HG02840 (cell line): ENCODE measurements at regions not wholly inside any gene's neighbourhood (a gene's known extent, or its start where the extent isn't known, plus 50 kb on each side); places are given as distances from the start of the nearest gene placed in this dataset.

Experiments used
- ATAC-seq: cut with Tn5 transposase; IDR thresholded peaks from one replicate; pipeline ENCODE4 v1.9.1; 2021; ENCODE audit warnings: mild to moderate bottlenecking, moderate library complexity, moderate number of reproducible peaks; ENCODE audit not compliant: unreplicated experiment, low FRiP score

DNA sequence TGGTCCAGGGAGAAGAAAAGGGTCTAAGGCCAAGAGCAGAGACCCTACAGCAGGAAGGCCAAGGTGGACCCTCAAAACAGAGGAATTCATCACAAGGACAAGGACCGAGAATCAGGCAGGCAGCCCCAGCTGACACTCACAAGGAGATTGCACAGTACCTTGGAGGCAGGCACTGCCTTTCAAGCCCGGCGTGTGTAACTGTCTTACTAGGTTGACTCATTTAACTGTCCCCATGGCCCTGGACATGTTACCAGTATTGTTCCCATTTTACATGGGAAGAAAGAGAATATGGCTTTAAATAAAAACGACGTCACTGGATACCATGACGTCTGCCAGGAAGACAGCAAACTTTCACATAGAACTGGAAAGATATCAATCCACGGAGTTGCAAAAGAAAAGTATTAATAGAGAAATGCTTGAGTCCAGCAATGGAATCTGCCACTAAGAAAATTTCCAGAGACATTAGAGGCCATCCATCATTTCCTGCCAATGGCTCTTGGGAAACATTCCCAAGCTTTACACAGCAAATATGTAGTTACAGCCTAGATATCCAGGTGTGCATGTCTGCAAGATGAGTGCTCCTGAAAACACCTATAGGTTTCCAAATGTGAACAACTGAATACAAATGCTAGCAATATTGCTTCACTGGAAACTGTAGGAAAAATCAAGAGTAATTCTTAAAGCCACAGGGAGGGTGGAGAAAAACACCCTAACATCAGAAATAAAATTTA lies 111.5 kb upstream of the RPS6KA2 start:
- no peak for ATAC-seq

DNA sequence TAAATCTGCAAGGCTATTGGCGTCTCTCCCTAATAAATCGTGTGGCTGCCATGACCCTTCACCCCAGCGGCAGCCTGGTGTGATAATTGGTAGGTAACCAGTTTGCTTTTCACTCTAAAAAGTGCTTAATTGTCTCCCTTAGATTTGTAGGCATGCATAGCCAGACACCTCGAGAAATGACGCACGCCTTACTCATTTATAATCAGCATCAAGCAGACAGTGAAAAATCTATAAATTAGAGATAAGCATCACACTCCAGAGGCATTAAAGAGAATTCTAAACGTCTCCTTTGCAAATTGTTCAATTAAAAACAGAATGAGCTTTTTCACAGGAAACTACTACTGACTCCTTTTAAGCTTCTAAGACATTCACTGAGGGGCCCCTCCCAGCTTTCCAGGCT lies 110.2 kb upstream of the RPS6KA2 start:
- ATAC-seq, result no peak

DNA sequence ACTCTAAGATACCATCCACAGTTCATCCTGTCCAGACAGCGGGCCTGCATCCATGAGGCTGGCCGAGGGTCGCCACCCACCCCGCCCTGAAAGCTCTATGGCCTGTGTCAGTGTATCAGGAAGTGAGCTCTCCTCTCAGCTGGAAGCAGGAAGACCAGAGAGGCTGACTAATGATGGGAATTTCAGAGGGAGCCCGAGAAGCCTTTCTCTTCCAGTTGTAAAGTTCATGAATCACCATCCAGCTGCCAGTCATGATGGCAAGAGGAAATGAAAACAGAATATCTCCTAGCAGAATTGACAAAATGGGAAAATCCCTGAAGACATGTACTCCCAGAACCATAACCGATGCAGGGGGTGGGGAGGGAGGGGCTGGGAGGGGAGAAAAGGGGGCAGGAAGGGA lies 109.6 kb upstream of the RPS6KA2 start:
- no peak for ATAC-seq

DNA sequence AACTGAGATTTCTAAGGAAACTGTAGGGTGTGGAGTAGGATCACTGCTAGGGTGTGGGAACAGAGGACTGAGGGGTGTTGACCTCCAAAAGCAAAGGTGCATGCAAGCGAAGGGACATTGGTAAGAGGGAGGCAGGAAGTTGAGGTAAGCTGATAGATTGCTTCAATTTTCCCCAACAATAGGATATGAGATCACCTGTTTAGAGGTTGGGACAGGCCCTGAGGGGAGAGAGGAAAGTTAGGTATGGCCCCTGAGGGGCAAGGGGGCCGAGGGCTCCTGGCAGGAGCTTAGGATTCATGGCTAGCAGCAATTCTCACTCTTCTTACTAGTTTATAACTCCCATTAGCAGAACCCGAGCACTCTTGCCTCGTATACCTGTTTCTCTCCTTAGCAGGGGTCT lies 106.8 kb upstream of the RPS6KA2 start:
- no peak for ATAC-seq

DNA sequence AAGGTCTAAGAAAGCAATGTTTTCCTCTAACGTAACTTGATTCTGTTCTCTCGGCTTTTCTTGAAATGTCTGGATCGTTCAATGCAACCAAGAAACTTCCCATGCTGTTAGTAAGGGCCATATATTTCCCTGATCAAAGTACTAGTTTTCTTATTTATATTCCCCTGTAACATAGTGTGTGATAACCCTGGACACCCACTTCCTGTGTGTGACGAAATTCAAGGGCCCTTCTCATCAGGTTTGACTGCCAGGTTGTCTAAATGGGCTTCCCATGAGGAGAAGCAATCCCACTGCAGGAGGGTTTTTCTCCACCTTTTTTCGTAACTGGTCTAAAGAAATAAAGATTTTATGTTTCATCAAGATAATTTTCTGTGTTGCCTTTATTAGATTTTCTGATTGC lies 102.6 kb upstream of the RPS6KA2 start:
- no peak for ATAC-seq

DNA sequence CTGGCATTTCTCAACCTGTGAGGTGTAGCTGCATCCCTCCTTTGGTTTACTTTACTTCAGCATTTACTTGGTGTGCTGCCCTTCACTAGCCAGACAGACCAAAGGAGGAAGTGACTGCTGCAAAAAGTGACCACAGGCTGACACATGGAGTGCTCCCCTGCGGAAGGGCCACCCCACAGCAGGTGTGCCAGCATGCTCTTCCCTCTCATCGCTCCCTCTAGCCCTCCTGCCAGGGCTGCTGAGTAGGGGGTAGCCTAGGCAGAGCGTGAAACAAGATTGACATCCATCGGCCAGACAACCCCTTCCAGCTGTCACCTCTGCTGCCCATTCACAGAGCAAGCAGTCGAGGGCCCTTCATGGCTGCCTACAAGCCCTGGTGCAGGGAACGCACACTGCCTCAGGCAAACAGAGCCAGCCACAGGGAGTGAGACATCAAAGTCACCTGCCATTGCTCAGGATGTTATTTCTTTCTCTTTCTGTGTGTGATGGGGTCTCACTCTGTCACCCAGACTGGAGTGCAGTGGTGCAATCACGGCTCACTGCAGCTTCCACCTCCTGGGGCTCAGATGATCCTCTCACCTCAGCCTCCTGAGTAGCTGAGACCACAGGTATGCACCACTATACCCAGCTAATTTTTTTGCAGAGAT lies 102.0 kb upstream of the RPS6KA2 start:
- ATAC-seq, result no peak

DNA sequence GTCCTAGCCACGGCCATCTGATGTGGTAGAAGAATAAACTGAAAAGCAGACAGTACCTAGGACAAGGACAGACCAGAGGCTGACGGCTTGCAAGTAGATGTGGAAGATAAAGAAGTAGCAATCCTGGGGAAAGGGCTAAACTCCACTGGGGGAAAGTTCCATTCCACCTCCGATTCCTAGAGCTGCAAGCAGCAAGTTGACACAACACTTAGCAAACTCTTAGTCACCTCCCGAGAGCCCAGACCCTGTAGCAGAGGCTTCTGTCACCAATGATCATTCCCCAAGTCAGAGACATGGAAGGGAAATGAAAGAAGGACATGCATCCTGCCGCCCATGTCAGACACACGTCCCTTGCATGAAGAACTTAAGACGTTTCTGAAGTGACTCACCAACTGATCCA lies 99.2 kb upstream of the RPS6KA2 start:
- no peak for ATAC-seq

DNA sequence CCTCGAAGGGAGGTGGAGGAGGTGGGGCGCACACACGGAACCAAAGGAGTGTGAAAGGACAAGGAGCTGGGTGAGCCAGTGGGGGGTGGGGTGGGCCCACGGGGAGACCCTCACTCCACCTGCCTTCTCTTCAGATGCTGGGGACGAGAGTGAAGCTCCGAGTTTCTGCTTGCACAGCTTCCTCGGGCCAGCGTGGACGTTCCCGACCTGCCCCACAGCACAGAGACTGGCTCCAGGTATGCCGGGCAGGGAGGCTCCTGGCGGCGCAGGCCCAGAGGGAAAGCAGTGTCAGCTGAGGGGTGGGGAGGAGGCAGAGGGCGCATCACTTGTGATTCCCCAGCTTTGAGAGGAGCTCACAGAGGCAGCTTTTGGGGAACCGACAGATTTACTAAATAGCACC lies 98.5 kb upstream of the RPS6KA2 start:
- ATAC-seq, result no peak

DNA sequence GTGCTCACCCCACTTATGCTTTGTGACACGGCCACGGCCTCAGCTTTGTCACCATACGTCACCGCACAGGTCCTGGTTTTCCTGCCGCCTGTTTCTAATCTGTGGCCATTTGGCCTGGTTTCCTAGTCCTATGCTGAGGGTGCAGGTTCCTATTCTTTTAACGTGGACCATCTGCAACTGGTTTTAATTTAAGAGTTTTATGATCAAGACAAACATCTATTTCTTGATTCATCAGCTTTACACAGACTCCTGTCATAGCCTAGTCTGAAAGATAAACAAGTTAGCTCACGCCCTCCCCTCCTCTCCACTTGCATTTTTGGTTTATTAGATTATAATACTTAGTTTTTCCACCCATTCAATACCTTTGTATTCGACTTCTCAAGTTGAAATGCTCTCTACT lies 97.5 kb upstream of the RPS6KA2 start:
- ATAC-seq, result no peak

DNA sequence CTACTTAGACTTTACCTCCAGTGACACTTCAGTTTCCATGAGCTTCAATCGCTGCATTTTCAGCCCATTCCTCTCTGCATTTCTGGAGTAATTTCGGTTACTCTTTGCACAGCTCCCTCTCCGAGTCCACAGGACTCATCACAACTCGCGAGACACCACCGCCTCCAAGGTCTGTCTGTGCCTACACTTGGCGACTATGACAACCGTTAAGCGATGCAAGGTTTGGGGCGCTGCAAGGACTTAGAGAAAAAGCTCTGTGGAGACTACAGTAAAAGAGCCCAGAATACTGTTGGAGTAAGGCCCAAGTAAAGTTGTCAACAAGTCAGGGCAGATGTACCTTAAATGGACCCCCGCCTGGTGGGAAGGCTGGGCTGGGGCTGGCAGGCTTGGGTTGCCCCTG lies 95.7 kb upstream of the RPS6KA2 start:
- no peak for ATAC-seq

DNA sequence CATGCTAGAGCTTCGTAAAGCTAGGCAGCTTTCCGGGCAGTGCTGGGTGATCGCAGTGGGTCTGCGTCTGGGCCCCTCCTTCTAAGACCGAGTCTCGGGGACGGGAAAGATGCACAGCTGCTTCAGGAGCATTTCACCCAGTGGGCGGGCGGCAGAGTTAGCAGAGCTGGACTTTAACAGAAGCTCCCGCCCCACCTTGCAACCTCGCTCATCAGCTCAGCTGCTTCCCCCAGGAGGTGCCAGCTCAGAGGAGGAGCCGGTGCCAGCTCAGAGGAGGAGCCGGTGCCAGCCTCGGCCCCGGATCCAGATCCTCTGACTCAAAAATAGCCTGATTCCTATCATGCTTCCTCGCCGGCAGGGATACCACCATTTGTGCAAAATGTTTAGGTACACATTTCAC lies 94.5 kb upstream of the RPS6KA2 start:
- no peak for ATAC-seq

DNA sequence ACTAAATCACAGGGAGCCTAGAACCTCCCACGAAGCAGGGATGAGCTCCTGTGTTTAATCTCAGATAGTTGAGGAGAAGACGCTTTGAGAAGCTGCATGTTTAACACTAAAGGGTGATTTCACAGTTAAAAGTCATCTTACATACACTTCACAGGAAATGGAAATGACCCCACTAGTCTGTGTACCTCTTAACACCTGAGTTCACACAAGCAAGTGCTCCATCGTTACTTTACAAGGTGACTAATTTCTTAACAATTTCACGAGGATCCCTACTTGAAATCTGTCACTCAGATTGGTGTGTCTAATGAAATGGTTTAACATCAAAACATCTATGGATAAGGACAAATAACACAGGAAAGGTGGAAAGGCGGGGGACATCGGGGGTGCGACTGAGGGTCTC lies 93.8 kb upstream of the RPS6KA2 start:
- no peak for ATAC-seq

DNA sequence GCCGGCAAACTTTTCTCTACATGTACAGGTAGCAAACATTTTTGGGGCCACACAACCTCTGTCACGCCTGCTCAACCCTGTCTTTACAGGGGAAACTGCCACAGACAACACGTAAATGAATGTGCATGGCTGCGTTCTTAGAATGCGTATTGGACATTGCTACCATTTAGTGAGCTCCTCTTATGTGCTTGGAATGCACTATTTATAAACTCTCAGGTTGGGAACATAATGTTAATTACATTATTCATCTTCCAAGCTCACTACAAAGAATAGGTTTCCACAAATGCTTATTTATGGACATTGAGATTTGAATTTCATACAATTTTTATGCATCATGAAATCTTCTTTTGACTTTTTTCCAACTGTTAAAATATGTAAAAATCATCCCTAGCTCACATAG lies 92.0 kb upstream of the RPS6KA2 start:
- ATAC-seq, result no peak

DNA sequence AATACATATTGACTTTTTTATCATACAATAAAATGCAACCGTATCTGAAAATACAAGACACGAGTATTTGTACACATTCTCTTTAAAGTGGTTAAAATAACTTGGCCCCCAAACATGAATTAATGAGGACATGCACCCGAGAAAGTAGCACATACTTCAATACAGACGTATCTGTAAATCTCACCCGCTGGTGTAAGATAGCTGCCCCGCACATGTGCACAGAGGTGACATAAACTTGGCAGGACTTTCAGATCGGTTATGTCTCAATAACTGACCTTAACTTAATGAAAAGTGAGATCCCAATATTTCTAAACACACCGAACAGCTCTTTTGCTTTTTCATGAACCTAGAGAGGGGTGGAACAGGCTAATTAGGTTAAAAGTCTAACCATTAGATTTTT lies 91.5 kb upstream of the RPS6KA2 start:
- ATAC-seq, result no peak

DNA sequence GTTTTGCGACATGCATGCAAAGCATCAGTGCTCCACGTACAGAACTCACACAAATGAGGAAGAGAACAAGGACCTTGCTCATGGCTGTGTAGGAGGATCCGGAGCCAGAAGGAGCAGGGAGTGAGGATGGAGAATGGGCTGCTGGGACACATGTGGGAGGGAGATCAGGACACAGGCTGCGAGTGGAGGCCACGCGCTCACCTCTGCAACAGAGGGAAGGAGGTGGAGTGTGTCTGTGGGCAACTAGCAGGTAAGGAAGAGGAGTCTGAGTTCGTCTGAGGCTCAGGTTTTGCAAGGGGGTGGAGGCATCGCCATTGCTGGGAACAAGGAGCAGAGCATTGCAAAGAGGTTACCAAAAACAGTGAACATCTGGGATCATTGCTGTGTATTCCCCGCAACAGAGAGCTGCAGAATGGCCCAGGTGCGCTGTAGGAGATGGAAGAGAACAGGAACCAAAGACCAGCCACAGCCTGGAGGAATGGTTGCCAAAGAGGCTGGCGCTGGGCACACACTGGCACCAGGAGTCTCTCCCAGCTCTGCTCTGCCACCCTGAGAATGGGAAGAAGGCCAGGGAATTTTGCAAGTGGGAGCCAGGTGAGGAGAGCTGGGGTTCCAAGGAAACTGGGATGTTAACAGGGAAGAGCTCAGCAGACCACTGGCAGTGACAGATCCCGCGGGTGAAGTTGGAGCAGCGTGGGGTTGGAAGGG lies 90.0 kb upstream of the RPS6KA2 start:
- no peak for ATAC-seq

DNA sequence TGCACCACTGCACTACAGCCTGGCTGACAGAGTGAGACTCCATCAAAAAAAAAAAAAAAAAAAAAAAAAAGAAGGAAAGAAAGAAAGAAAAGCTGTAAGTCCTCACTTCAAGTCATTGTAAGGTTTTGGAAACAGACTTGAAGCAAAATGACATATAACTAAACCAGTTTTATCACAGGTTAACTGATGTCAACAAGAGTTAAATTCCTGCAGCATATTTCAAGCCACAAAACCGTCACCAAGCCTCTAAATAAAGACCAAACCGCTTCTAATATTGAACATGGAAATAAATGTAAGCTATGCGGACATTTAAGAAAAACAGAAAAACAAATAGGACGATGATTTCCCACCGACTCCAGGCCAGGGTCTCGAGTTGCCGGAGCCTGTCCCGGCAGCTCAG lies 88.9 kb upstream of the RPS6KA2 start:
- ATAC-seq, result no peak

DNA sequence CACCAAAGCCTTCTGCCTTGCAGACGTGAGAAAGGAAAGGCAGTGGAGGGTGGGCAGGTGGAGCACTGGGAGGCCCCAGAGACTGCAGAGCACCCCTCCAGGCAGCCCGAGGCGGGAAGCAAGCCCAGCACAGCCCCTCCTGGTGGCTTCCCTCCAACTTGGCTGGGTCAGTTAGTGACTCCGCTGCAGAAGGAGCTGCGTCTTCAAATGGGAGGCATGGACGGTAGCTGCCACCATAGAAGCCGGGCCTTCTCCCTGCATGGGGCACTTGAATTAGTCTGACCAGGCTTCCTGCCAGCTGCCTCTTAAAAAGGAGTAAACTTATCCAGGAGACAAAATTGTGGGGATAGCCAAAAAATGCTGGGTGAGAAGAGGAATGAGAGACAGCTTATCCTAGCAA lies 88.0 kb upstream of the RPS6KA2 start:
- no peak for ATAC-seq

DNA sequence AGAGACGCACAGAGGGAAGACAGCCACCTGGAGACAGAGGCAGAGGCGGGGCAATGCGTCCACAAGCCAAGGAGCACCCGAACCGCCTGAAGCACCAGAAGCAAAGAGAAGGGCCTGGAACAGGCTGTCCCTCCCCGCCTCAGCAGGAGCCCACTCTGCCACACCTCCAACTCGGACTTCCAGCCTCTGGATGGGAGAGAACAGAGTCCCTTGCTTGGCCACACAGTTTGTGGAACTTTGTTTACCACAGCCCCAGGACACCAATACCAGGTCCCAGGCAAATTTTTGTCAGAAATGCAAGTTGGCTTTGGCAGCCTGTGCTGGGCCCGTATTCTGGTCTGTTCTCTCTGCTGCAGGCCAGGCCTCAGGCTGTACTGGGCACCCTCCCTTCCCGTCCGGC lies 87.5 kb upstream of the RPS6KA2 start:
- no peak for ATAC-seq

DNA sequence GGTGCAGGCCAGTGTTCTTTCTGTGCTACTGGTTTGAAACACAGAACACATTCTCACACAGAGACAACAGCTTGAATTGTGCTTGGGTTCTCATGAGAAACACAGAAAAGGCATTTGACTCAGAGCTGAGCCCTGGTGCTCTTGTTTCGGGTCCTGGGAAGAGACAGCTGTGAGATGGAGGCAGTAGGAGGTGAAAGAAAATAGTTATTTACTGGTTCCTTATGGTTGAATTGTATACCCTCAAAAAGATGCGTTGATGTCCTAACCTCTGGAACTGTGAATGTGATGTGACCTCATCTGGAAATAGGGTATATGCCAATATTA lies 87.1 kb upstream of the RPS6KA2 start:
- no peak for ATAC-seq

DNA sequence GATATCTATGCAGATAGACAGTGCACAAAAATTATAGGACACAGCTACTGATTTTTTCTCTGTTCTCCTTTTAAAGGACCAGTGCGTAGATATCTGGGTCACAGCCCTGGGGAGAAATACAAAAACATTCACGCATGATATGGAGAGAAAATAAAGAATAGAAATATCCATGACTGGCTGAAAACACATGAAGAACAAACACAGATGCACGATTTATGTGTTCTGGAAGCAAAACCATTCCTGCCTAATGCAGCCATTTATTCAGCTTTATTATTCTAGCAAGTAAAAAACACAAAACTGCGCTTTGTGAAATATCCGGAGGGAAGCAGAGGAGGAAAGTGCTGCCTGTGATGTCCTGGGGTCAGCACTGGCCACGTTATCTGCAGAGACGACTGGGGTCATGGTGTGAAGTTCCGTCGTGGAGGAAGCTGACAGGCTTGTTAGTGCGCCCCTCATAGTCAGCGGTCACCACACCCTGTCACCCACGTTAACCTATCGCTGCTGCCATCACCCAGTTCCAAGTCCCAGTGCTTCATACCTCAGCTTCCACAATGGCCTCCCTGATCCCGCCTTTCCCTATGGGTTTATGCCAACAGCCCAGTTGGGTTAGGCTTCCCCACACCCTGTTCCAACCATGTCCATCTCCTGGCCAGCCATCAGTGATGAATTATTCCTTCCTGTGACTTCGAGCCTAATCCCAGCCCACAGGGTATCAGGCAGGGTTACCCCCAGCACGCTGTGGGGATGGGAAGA lies 86.6 kb upstream of the RPS6KA2 start:
- ATAC-seq, result no peak
